ENCODE measurements at regions not wholly inside any gene's neighbourhood (a gene's known extent, or its start where the extent isn't known, plus 50 kb on each side); places are given as distances from the start of the nearest gene placed in this dataset.
"Not testable (repeated sequence)": the region's sequence is repeated elsewhere in the genome, so short reads cannot be mapped to it uniquely, and the experiment has no call there.

GRCh38 chr2:83106853-83107252, 1352.2 kb downstream of the SUCLG1 start:
- H3K4me1 ChIP-seq (ENCODE audit: insufficient read depth, low read length): no peaks in the 10 kb centered on the region
- no peaks in the 10 kb centered on the region for H3K9me3 ChIP-seq (ENCODE audit: low read length)
- H2AFZ ChIP-seq (ENCODE audit: low read depth, low read length): no peak overlapping the region
- no peaks in the 10 kb centered on the region for H3K27me3 ChIP-seq (ENCODE audit: insufficient read depth, low read length)
- H3K36me3 ChIP-seq (ENCODE audit: insufficient read depth, low read length): no peaks in the 10 kb centered on the region
- no peak overlapping the region for H3K4me3 ChIP-seq (ENCODE audit: low read length)

GRCh38 chr2:83104202-83104601, 1354.9 kb downstream of the SUCLG1 start:
- no peak overlapping the region for H3K4me3 ChIP-seq (ENCODE audit: low read length)
- no peaks in the 10 kb centered on the region for H3K27me3 ChIP-seq (ENCODE audit: insufficient read depth, low read length)
- H3K36me3 ChIP-seq (ENCODE audit: insufficient read depth, low read length): no peaks in the 10 kb centered on the region
- no peaks in the 10 kb centered on the region for H3K9me3 ChIP-seq (ENCODE audit: low read length)
- no peaks in the 10 kb centered on the region for H3K4me1 ChIP-seq (ENCODE audit: insufficient read depth, low read length)
- no peak overlapping the region for H2AFZ ChIP-seq (ENCODE audit: low read depth, low read length)

- Histone ChIP-seq H3K4me3 (ENCODE audit: low read length) (no peak overlapping the region), H3K36me3 (ENCODE audit: insufficient read depth, low read length) (no peaks in the 10 kb centered on the region), H3K27me3 (ENCODE audit: insufficient read depth, low read length) (no peaks in the 10 kb centered on the region), H3K4me1 (ENCODE audit: insufficient read depth, low read length) (no peaks in the 10 kb centered on the region), H3K9me3 (ENCODE audit: low read length) (no peaks in the 10 kb centered on the region), H2AFZ (ENCODE audit: low read depth, low read length) (no peak overlapping the region)
These were observed 1355.5 kb downstream of the SUCLG1 start for GRCh38 chr2:83103613-83104012.

GRCh38 chr2:83089051-83089450, 1370.0 kb downstream of the SUCLG1 start:
- not testable (repeated sequence) for H3K9me3 ChIP-seq (ENCODE audit: low read length); H3K27me3 ChIP-seq (ENCODE audit: insufficient read depth, low read length); H3K36me3 ChIP-seq (ENCODE audit: insufficient read depth, low read length)

GRCh38 chr2:83085869-83086268, 1373.2 kb downstream of the SUCLG1 start:
- Histone ChIP-seq H3K27me3 (ENCODE audit: insufficient read depth, low read length) (no peaks in the 10 kb centered on the region), H3K4me3 (ENCODE audit: low read length) (no peak overlapping the region), H2AFZ (ENCODE audit: low read depth, low read length) (no peak overlapping the region), H3K36me3 (ENCODE audit: insufficient read depth, low read length) (no peaks in the 10 kb centered on the region), H3K9me3 (ENCODE audit: low read length) (no peaks in the 10 kb centered on the region), H3K4me1 (ENCODE audit: insufficient read depth, low read length) (peaks cover 17% of the 10 kb centered on the region)

More at GRCh38 chr2:83089051-83089450, 1370.0 kb downstream of the SUCLG1 start:
- H3K4me1 ChIP-seq (ENCODE audit: insufficient read depth, low read length); H3K4me3 ChIP-seq (ENCODE audit: low read length); H2AFZ ChIP-seq (ENCODE audit: low read depth, low read length): not testable (repeated sequence)

GRCh38 chr2:83081826-83082690, 1377.0 kb downstream of the SUCLG1 start:
- no peak overlapping the region for H3K4me3 ChIP-seq (ENCODE audit: low read length)
- H3K4me1 ChIP-seq (ENCODE audit: insufficient read depth, low read length): peaks cover 22% of the 10 kb centered on the region
- no peaks in the 10 kb centered on the region for H3K36me3 ChIP-seq (ENCODE audit: insufficient read depth, low read length)
- H3K27me3 ChIP-seq (ENCODE audit: insufficient read depth, low read length): no peaks in the 10 kb centered on the region
- no peaks in the 10 kb centered on the region for H3K9me3 ChIP-seq (ENCODE audit: low read length)
- H2AFZ ChIP-seq (ENCODE audit: low read depth, low read length): no peak overlapping the region

GRCh38 chr2:83079007-83079406, 1380.1 kb downstream of the SUCLG1 start:
- H3K4me3 ChIP-seq (ENCODE audit: low read length): no peak overlapping the region
- no peaks in the 10 kb centered on the region for H3K36me3 ChIP-seq (ENCODE audit: insufficient read depth, low read length)
- no peaks in the 10 kb centered on the region for H3K27me3 ChIP-seq (ENCODE audit: insufficient read depth, low read length)
- no peaks in the 10 kb centered on the region for H3K9me3 ChIP-seq (ENCODE audit: low read length)
- no peak overlapping the region for H2AFZ ChIP-seq (ENCODE audit: low read depth, low read length)
- peaks cover 22% of the 10 kb centered on the region for H3K4me1 ChIP-seq (ENCODE audit: insufficient read depth, low read length)

- Histone ChIP-seq H3K36me3 (ENCODE audit: insufficient read depth, low read length) (no peaks in the 10 kb centered on the region), H3K4me3 (ENCODE audit: low read length) (no peak overlapping the region), H3K27me3 (ENCODE audit: insufficient read depth, low read length) (no peaks in the 10 kb centered on the region), H3K9me3 (ENCODE audit: low read length) (no peaks in the 10 kb centered on the region), H2AFZ (ENCODE audit: low read depth, low read length) (no peak overlapping the region), H3K4me1 (ENCODE audit: insufficient read depth, low read length) (no peaks in the 10 kb centered on the region)
These were observed 1386.3 kb downstream of the SUCLG1 start for GRCh38 chr2:83072767-83073166.

- no peak overlapping the region for H3K4me3 ChIP-seq (ENCODE audit: low read length)
- no peaks in the 10 kb centered on the region for H3K36me3 ChIP-seq (ENCODE audit: insufficient read depth, low read length)
- H3K4me1 ChIP-seq (ENCODE audit: insufficient read depth, low read length): no peaks in the 10 kb centered on the region
- no peak overlapping the region for H2AFZ ChIP-seq (ENCODE audit: low read depth, low read length)
- no peaks in the 10 kb centered on the region for H3K9me3 ChIP-seq (ENCODE audit: low read length)
- no peaks in the 10 kb centered on the region for H3K27me3 ChIP-seq (ENCODE audit: insufficient read depth, low read length)
These were observed 1387.2 kb downstream of the SUCLG1 start for GRCh38 chr2:83071914-83072313.

- Histone ChIP-seq H2AFZ (ENCODE audit: low read depth, low read length) (no peak overlapping the region), H3K9me3 (ENCODE audit: low read length) (no peaks in the 10 kb centered on the region), H3K36me3 (ENCODE audit: insufficient read depth, low read length) (no peaks in the 10 kb centered on the region), H3K27me3 (ENCODE audit: insufficient read depth, low read length) (no peaks in the 10 kb centered on the region), H3K4me1 (ENCODE audit: insufficient read depth, low read length) (no peaks in the 10 kb centered on the region), H3K4me3 (ENCODE audit: low read length) (no peak overlapping the region)
These were observed 1387.7 kb downstream of the SUCLG1 start for GRCh38 chr2:83071352-83071751.

- H3K36me3 ChIP-seq (ENCODE audit: insufficient read depth, low read length): no peaks in the 10 kb centered on the region
- no peak overlapping the region for H3K4me3 ChIP-seq (ENCODE audit: low read length)
- no peak overlapping the region for H2AFZ ChIP-seq (ENCODE audit: low read depth, low read length)
- no peaks in the 10 kb centered on the region for H3K9me3 ChIP-seq (ENCODE audit: low read length)
- no peaks in the 10 kb centered on the region for H3K27me3 ChIP-seq (ENCODE audit: insufficient read depth, low read length)
- H3K4me1 ChIP-seq (ENCODE audit: insufficient read depth, low read length): no peaks in the 10 kb centered on the region
These were observed 1389.4 kb downstream of the SUCLG1 start for GRCh38 chr2:83069724-83070123.

GRCh38 chr2:83068714-83069113, 1390.4 kb downstream of the SUCLG1 start:
- no peaks in the 10 kb centered on the region for H3K36me3 ChIP-seq (ENCODE audit: insufficient read depth, low read length)
- no peak overlapping the region for H2AFZ ChIP-seq (ENCODE audit: low read depth, low read length)
- H3K4me3 ChIP-seq (ENCODE audit: low read length): no peak overlapping the region
- no peaks in the 10 kb centered on the region for H3K9me3 ChIP-seq (ENCODE audit: low read length)
- no peaks in the 10 kb centered on the region for H3K27me3 ChIP-seq (ENCODE audit: insufficient read depth, low read length)
- H3K4me1 ChIP-seq (ENCODE audit: insufficient read depth, low read length): no peaks in the 10 kb centered on the region

GRCh38 chr2:83067947-83068346, 1391.1 kb downstream of the SUCLG1 start:
- Histone ChIP-seq H2AFZ (ENCODE audit: low read depth, low read length) (no peak overlapping the region), H3K4me1 (ENCODE audit: insufficient read depth, low read length) (no peaks in the 10 kb centered on the region), H3K4me3 (ENCODE audit: low read length) (no peak overlapping the region), H3K9me3 (ENCODE audit: low read length) (no peaks in the 10 kb centered on the region), H3K36me3 (ENCODE audit: insufficient read depth, low read length) (no peaks in the 10 kb centered on the region), H3K27me3 (ENCODE audit: insufficient read depth, low read length) (no peaks in the 10 kb centered on the region)

- no peaks in the 10 kb centered on the region for H3K9me3 ChIP-seq (ENCODE audit: low read length)
- no peaks in the 10 kb centered on the region for H3K27me3 ChIP-seq (ENCODE audit: insufficient read depth, low read length)
- H2AFZ ChIP-seq (ENCODE audit: low read depth, low read length): no peak overlapping the region
- H3K4me1 ChIP-seq (ENCODE audit: insufficient read depth, low read length): no peaks in the 10 kb centered on the region
- no peak overlapping the region for H3K4me3 ChIP-seq (ENCODE audit: low read length)
- H3K36me3 ChIP-seq (ENCODE audit: insufficient read depth, low read length): no peaks in the 10 kb centered on the region
These were observed 1395.1 kb downstream of the SUCLG1 start for GRCh38 chr2:83063933-83064332.
